ENCODE measurements at regions not wholly inside any gene's neighbourhood (a gene's known extent, or its start where the extent isn't known, plus 50 kb on each side); places are given as distances from the start of the nearest gene placed in this dataset.

DNA sequence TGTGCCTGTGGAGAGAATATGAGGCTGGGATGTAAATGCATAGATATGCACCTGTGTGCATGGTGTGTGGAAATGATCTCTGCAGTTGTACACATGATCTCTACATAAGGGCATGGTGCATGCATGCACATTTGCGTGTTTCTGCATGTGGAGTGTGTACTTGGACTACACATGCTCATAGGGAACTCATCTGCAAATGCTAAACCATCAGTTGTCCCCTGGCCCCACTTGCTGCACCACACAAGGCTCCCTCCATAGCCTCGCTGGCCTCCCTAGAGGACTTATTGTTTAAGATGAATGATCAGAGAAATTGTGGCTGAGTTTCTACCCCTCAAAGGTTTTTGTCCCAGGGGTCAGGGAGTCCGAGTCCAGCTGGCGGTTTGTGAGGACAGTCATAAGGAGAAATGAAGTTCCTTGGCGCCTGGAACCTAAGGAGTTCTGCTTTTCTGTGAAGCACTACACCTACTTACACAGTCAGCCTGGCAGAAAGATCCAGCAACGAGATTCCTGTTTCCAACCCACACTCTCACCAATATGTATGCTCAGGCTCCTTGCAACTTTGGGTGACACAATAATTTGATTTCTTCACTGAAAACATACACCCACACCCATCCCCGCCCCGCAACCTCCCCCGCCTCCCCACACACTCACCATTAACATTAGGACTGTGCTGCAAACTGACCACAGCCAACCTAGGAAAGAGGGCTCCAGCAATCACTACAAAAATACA lies 79.9 kb upstream of the CPEB4 start:
- Histone ChIP-seq H3K9me3 (no peaks in the 10 kb centered on the region), H3K4me3 (ENCODE audit: low read depth, low read length) (no peak overlapping the region), H3K4me1 (no peaks in the 10 kb centered on the region), H3K27me3 (no peaks in the 10 kb centered on the region), H3K36me3 (no peaks in the 10 kb centered on the region)
- DNase-seq = no peak
- TF ChIP-seq, protein P1, sequence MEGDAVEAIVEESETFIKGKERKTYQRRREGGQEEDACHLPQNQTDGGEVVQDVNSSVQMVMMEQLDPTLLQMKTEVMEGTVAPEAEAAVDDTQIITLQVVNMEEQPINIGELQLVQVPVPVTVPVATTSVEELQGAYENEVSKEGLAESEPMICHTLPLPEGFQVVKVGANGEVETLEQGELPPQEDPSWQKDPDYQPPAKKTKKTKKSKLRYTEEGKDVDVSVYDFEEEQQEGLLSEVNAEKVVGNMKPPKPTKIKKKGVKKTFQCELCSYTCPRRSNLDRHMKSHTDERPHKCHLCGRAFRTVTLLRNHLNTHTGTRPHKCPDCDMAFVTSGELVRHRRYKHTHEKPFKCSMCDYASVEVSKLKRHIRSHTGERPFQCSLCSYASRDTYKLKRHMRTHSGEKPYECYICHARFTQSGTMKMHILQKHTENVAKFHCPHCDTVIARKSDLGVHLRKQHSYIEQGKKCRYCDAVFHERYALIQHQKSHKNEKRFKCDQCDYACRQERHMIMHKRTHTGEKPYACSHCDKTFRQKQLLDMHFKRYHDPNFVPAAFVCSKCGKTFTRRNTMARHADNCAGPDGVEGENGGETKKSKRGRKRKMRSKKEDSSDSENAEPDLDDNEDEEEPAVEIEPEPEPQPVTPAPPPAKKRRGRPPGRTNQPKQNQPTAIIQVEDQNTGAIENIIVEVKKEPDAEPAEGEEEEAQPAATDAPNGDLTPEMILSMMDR (IDR thresholded peaks at IDR 0.05; ENCODE audit: low read depth, low read length) = no peak

DNA sequence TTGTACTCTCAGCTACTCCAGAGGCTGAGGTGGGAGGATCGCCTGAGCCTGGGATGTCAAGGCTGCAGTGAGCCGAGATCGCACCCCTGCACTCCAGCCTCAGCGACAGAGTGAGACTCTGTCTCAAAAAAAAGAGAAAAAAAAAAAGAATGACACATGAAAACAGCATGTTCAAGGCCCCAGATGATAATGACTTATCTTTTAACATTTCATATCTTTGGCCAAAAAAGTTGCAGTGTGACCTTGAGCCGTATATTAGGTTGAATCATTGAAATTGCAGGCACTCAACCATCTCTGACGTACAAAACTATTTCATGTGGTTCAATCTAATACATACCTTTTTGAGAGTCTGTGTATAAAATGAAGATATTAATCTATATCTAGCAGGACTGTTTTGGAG lies 79.1 kb upstream of the CPEB4 start:
- no peak for DNase-seq
- H3K4me1 ChIP-seq = no peaks in the 10 kb centered on the region
- no peaks in the 10 kb centered on the region for H3K36me3 ChIP-seq
- TF ChIP-seq, protein P1 (IDR thresholded peaks at IDR 0.05; ENCODE audit: low read depth, low read length) = no peak
- no peaks in the 10 kb centered on the region for H3K27me3 ChIP-seq
- H3K4me3 ChIP-seq (ENCODE audit: low read depth, low read length) = no peak overlapping the region
- H3K9me3 ChIP-seq = no peaks in the 10 kb centered on the region

DNA sequence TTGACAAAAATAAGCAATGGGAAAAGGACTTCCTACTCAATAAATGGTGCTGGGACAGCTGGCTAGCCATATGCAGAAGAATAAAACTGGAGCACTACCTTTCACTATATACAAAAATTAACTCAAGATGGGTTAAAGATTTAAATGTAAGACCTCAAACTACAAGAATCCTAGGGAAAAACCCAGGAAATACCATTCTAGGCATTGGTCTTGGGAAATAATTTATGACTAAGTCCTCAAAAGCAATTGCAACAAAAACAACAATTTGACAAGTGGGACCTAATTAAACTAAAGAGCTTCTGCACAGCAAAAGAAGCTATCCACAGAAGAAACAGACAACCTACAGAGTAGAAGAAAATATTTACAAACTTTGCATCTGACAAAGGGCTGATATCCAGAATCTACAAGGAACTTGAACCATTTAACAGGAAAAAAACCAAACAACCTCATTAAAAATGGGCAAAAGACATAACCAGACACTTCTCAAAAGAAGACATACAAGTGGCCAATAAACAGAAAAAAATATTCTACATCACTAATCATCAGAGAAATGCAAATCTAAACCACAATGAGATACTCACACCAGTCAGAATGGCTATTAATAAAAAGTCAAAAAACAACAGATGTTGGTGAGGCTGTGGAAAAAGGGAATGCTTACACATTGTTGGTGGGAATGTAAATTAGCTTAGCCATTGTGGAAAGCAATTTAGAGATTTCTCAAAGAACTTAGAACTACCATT lies 75.2 kb upstream of the CPEB4 start:
- DNase-seq = no peak
- Histone ChIP-seq H3K4me3 (ENCODE audit: low read depth, low read length) (no peak overlapping the region), H3K27me3 (no peaks in the 10 kb centered on the region), H3K36me3 (no peaks in the 10 kb centered on the region), H3K4me1 (peaks cover 4% of the 10 kb centered on the region; the same call in 1 of the 2 replicates), H3K9me3 (no peaks in the 10 kb centered on the region)
- TF ChIP-seq, protein P1 (IDR thresholded peaks at IDR 0.05; ENCODE audit: low read depth, low read length) = no peak

DNA sequence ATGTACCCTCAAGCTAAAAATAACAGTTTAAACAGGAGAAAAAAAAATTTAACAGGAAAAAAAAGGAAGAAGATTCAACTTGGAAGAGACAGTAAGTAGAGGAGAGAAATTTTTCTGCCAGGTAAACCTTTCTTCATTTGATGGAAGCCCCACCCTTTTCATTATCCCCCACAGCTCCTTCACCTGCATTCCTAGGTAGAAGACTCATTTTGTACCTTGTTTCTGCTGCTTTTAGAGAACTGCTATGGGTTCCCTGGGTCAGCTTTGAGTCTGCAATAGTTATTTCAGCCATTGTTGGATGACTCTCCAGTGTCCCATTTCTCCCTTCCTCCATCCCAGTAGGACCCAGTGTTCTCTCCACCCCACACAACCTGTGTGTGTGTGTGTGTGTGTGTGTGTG lies 74.1 kb upstream of the CPEB4 start:
- TF ChIP-seq, protein P1 (IDR thresholded peaks at IDR 0.05; ENCODE audit: low read depth, low read length) = no peak
- no peak for DNase-seq
- no peaks in the 10 kb centered on the region for H3K27me3 ChIP-seq

DNA sequence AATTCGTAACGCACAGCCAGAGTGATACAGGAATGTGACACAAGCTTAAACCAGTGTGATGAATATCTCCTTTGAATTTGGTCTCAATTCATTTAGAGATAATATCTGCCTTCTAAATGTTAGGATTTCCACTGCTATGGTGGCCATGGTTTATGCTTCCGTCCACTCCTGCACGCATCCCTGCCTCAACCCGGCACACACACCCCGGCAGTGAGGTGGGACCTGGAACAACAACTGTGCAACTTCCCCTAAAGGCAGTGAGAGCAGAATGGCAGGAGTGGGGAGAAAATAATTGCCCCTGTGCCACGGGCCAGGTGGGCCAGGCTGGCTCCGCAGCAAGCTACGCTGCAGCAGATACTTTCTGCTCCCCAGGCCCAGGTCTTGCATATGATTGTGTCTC lies 72.6 kb upstream of the CPEB4 start:
- Histone ChIP-seq H3K27me3 (no peaks in the 10 kb centered on the region), H3K4me3 (ENCODE audit: low read depth, low read length) (no peak overlapping the region), H3K9me3 (no peaks in the 10 kb centered on the region), H3K36me3 (no peaks in the 10 kb centered on the region), H3K4me1 (peaks cover 4% of the 10 kb centered on the region; the same call in 1 of the 2 replicates)
- no peak for DNase-seq
- TF ChIP-seq, protein P1 (IDR thresholded peaks at IDR 0.05; ENCODE audit: low read depth, low read length) = no peak

More for the DNA sequence above, 74.1 kb upstream of the CPEB4 start:
- Histone ChIP-seq H3K36me3 (no peaks in the 10 kb centered on the region), H3K9me3 (no peaks in the 10 kb centered on the region), H3K4me1 (peaks cover 4% of the 10 kb centered on the region; the same call in 1 of the 2 replicates), H3K4me3 (ENCODE audit: low read depth, low read length) (no peak overlapping the region)

DNA sequence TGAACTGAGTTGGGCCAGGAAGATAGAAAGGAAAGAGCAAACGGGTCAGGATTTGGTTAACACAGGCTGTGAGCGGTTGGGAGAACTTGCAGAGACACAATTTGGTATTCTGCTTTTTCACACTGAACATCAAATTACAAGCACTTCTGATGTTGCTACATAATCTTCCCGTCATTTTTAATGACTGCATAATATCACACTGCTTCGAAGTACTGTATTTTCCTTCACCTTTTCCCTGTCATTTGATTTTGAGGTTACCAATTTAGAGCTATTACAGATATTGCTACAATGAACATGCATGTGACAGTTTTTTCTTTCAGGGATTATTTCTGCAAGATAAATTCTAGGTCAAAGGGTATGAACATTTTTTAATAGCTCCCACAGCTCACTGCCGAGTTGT lies 71.4 kb upstream of the CPEB4 start:
- TF ChIP-seq, protein P1 (IDR thresholded peaks at IDR 0.05; ENCODE audit: low read depth, low read length) = no peak
- peaks cover 4% of the 10 kb centered on the region; the same call in 1 of the 2 replicates for H3K4me1 ChIP-seq

More for the DNA sequence above, 71.4 kb upstream of the CPEB4 start:
- Histone ChIP-seq H3K4me3 (ENCODE audit: low read depth, low read length) (no peak overlapping the region), H3K27me3 (no peaks in the 10 kb centered on the region), H3K36me3 (no peaks in the 10 kb centered on the region), H3K9me3 (no peaks in the 10 kb centered on the region)
- DNase-seq = no peak

Data from BE2C (cell line).